ENCODE measurements at regions not wholly inside any gene's neighbourhood (a gene's known extent, or its start where the extent isn't known, plus 50 kb on each side); places are given as distances from the start of the nearest gene placed in this dataset.
"Not testable (repeated sequence)": the region's sequence is repeated elsewhere in the genome, so short reads cannot be mapped to it uniquely, and the experiment has no call there.

DNA sequence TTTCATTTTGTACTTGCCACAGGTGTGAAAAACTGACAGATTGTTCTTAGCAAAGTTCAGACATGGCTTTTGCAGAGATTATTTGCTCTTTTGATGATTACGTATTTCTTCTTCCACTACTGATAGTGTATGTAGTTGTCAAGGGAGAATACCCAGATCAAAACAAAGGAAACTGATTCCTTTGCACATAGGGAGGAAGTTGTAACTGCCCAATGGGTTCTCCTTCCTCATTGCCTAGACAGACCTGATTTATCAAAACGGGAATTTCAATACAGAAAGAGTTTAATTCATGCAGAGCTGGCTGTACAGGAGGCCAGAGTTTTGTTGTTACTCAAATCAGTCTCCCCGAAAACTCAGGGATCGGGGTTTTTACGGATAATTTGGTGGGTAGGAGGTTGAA lies 214.7 kb downstream of the BCAS1 start:
- no peak for DNase-seq

DNA sequence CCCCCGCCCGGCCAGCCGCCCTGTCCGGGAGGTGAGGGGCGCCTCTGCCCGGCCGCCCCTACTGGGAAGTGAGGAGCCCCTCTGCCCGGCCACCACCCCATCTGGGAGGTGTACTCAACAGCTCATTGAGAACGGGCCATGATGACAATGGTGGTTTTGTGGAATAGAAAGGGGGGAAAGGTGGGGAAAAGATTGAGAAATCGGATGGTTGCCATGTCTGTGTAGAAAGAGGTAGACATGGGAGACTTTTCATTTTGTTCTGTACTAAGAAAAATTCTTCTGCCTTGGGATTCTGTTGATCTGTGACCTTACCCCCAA lies 215.8 kb downstream of the BCAS1 start:
- DNase-seq, result not testable (repeated sequence)

DNA sequence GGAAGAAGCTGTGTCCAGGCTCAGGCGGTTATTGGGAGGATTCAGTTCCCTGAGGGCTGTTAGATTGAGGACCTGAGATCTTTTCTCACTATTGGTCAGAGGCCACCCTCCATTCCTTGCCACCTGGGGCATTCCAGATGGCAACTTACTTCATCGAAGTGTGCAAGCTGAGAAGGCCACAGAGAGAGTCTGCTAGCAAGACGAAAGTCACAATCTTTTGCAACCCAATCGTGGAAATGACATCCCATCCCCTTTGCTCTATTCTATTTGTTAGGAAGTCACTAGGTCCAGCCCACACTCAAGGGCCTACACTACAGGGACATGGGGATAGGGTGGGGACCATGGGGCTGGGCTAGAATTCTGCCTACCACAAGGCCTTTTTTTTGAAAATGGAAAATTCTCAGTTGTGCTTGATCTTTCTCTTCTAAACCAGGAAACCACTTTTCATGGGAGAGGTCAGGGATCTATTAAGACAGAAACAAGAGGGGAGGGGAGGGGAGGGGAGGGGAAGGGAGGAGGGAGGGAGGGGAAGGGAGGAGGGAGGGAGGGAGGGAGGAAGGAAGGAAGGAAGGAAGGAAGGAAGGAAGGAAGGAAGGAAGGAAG lies 217.2 kb downstream of the BCAS1 start:
- DNase-seq, result no peak

DNA sequence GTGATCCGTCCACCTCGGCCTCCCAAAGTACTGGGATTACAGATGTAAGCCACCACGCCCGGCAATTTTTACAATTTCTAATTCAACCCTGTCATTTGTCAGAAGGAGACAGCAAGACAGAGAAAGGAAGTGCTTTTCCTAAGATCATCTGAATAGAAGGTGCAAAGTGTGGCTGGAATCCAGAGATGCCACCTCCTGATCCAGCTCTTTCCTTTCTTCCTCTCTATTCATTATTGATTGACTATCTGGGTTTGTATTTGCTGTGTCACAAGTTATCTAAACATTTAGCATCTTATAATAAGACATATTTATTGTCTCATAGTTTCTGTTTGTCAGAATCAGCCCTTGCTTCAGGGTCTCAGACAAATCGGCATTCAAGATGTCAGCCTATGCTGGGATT lies 217.7 kb downstream of the BCAS1 start:
- no peak for DNase-seq

DNA sequence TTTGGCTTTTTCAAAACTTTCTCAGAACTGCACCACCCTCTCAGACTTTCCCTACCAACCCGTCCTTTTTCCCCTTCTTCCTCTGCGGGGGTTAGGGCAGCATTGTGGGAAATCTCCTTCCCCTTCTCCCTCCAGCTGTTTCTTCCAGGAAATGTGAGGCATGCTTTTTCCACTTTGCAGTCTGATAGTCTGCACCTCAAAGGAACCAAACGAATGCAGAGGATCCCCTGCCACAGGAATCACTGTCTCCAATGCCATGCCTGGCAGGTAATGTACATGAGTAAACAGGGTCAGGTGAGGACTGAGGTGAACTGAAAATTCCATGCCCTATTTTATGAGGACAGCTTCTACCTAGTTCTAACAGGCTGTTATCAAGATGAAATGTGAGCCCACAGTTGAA lies 218.4 kb downstream of the BCAS1 start:
- DNase-seq, result no peak

DNA sequence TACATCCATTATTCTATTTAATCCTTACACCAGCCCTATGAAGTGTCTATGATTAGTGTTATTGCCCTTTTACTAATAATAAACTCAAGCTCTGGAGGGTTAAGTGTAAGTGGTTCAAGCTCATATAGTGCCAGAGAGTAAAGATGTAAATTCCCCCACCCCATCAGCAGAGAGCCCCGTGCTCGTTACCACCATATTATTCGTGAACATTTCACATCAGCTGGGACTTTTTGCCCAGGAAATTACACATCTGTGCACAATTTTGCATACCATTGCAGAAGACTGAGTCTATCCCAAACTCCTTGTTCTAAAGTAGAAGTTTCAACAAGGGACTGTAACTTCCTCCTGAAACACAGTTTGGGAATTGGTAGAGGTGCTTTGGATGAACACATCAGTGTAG lies 220.1 kb downstream of the BCAS1 start:
- DNase-seq, result no peak

DNA sequence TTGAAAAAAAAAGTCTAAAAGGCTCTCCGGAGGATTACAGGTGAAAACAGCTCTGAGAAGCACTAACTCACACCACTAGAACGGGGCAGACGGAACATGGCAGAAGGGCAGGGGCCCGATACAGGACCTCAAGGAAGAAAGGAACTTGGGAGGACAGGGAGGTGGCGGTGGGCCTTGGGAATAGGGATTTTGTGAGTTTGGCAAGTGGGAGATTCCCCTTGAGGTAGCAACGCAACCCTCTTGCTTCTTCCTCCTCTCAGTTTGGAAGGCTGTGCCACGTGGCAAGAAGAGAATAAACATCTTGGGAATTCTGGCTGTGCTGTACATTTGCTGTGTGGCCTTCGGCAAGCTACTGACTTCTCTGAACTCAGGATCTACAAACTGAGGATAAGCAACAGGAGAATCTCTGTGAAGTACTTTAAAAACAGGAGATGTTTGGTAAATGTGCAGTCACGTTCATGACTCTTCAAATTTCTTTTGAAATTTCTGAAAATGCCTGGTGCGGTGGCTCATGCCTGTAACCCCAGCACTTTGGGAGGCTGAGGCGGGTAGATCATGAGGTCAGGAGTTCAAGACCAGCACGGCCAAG lies 220.8 kb downstream of the BCAS1 start:
- DNase-seq, result no peak

DNA sequence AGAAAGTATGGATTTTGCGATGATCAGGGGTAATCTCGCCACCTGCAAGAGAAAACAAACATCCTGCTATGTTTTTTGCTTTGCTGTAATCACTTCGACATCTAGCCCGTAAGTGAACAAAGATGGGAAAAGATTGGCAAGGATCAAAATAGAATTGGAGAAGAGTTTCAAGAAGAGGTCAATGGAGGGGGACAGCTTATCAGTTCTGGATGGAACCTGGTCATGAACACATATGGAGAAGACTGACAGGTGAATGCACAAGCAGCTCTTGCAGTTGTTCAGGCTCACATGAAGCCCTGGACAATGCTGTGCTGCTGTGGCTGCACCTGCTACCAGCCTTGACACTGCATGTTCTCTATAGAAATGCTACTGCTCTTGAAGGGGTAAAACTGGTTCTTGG lies 222.1 kb downstream of the BCAS1 start:
- no peak for DNase-seq

DNA sequence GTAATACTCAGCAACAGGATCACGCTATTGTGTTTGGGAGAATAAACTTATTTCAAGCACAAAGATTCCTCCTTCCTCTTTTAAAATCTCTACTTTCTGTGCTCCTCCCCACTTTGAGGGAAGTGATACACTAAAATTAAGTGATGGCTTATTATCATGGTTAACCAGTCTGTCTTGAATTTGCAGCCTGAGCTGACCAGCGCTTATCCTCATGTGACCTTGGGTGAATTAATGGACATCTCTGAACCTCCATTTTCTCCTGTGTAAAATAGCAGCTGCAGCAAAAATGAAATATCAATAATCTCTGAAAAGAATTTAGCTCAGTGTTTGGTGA lies 222.6 kb downstream of the BCAS1 start:
- no peak for DNase-seq

DNA sequence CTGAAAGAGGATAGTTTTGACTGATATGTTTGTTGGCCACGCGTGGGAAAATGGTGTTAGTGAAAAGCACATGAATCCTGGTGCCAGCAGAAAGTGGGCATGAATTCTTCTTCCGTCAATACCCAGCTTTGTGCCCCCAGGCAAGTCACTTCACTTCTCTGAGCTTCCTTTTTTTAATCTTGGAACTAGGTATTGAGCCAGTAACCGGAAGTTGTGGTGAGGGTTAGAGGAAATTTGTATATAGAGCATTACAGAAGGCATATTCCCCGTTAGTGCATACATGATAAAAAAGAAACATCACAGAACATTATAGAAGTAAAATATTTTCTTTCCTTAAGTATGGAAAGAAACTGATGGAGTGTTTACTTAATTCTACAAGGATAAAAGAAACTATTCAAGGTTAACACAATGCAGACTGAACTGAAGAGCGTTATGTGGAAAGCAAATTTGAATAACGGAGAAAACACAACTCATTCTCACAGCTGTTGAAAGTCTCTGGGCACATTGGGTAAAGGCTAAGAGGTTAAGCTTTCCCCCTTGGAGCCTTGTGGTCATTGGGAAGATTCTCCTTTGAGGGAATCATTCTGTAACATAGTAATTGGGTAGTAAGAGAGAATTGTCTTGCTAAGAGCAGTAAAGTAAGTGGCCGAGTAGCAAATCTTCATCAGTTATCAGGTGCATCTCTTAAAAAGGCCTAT lies 223.1 kb downstream of the BCAS1 start:
- no peak for DNase-seq

DNA sequence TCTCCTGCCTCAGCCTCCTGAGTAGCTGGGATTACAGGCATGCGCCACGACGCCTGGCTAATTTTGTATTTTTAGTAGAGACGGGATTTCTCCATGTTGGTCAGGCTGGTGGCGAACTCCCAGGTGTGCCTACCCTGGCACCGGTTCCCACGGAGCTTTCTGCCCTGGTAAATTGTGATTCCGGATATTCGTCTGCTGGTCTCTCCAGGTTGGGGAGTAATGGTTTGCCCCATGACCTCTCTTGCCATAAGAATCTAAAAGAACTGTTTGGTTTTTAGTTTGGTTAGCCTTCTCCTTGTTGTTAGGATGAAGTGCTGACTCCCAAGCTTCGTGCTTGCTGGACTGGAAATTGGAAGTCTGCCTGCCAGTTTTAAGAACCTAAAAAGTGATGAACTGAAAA lies 223.8 kb downstream of the BCAS1 start:
- no peak for DNase-seq

DNA sequence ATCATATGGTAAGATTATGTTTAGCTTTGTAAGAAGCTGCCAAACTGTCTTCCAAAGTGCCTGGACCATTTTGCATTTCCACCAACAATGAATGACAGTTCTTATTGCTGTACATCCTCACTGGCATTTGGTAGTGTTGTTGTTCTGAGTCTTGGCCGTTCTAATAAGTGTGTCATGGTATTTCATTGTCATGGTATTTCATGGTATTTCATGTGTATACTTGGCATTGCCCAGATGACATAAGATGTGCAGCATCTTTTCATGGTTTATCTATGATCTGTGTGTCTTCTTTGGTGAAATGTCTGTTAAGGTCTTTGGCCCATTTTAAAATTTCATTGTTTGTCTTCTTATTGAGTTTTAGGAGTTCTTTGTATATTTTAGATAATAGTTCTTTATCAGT lies 224.4 kb downstream of the BCAS1 start:
- DNase-seq, result no peak

DNA sequence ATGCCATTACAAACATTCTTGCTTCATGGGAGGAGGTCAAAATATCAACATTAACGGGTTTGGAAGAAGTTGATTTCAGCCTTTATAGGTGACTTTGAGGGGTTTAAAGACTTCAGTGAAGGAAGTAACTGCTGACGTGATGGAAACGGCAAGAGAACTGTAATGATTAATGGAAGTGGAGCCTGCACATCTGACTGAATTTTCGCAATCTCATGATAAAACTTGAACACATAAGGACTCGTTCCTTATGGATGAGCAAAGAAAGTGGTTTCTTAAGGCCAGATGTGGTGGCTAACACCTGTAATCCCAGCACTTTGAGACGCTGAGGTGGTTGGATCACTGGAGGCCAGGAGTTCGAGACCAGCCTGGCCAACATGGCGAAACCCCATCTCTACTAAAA lies 226.1 kb downstream of the BCAS1 start:
- DNase-seq, result no peak

DNA sequence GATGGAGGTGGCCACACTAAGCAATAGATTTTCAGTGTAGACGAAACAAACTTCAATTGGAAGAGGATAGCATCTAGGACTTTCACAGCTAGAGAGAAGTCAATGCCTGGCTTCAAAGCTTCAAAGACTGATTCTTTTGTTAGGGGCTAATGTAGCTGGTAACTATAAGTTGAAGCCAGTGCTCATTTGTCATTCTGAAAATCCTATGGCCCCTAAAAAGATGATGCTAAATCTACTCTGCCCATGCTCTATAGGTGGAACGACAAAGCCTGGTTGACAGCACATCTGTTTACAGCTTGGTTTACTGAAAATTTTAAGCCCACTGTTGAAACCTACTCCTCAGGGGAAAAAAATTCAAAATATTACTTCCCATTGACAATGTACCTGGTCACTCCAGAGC lies 226.7 kb downstream of the BCAS1 start:
- DNase-seq, result no peak

DNA sequence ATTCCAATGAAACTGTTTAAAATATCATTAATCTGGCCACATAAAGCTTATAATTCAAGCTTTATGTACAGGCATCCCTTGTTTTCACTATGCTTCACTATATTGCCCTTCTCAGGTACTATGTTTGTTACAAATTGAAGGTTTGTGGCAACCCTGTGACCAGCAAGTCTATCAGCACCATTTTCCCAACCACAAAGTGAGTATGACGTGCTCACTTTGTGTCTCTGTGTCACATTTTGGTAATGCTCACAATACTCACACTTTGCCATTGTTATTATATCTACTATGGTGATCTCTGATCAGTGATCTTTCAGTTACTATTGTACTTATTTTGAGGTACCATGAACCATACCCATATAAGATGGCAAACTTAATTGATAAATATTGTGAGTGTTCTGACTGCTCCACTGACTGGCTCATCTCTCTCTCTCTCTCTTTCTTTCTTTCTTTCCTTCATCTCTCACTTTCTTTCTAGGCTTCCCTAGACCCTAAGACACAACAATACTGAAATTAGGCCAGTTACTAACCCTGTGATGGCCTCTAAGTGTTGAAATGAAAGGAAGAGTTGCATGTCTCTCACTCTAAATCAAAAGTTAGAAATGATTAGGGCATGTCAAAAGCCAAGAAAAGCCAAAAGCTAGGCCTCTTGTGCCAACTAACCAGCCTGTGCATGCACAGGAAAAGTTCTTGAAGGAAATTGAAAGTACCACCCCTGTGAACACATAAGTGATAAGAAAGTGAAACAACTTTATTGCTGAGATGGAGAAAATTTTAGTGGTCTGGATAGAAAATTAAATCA lies 227.9 kb downstream of the BCAS1 start:
- no peak for DNase-seq

DNA sequence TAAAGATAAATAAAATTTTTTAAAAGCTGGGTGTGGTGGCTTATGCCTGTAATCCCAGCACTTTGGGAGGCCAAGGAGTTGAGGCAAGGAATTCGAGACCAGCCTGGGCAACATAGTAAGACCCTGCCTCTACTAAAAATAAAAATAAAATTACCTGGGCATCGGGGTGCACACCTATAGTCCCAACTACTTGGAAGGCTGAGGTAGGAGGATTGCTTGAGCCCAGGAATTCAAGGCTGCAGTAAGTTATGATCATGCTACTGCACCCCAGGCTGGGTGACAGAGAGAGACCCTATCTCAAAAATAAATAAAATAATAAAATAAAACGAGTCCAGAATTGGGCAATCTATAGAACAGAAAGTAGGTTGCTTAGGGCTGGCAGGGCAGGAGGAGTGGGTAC lies 228.7 kb downstream of the BCAS1 start:
- DNase-seq, result no peak

DNA sequence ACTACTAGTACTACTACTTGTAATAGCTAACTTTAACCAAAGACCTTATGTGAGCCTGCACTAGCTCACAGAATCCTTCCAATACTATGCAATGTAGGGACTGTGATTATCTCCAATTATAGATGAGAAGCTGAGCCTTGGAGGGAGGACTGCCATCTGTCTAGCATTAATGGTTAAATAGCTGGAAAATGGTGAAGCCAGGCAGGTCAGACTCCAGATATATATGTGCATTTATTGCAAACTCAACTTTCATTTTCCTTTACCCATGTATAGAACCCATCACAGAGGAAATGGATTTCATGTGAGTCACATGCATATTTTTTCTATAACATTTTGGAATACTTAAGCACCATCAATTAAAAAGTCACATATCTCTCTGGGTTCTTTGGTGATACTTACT lies 229.9 kb downstream of the BCAS1 start:
- DNase-seq, result no peak

DNA sequence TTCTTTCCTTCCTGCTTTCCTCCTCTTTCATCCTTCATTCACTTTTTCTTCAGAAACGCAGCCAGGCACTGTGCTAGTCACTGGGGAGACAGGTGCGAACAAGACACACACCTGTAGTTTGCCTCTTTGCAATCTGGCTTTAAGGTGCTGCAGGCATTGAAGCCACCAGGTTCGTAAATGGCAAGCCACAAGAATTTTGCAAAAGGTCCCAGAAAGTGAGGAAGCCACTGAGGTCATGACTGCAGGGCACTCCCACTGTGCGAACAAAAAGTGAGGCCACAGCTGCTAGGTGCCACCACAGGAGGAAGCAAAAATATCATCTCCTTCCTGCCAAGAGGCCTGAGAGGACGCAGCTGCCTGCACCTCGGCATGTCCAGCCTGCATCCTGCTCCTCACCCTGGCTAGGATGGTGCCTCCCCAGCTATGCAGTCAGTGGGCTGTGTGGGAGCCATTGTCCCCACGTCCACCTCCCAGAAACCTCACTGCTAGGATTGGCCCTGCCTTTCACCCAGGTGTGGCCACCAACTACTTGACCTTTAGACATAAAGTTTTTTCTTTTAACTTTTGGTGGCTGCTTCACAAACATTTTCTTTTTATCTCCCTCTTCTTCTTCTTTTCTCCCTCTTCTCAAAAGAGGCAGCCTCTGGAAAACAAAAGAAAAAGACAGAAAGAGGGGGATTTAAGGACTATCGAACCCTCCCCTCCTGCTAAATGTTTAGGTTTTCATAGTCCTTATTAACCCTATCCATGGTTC lies 230.8 kb downstream of the BCAS1 start:
- DNase-seq, result no peak

DNA sequence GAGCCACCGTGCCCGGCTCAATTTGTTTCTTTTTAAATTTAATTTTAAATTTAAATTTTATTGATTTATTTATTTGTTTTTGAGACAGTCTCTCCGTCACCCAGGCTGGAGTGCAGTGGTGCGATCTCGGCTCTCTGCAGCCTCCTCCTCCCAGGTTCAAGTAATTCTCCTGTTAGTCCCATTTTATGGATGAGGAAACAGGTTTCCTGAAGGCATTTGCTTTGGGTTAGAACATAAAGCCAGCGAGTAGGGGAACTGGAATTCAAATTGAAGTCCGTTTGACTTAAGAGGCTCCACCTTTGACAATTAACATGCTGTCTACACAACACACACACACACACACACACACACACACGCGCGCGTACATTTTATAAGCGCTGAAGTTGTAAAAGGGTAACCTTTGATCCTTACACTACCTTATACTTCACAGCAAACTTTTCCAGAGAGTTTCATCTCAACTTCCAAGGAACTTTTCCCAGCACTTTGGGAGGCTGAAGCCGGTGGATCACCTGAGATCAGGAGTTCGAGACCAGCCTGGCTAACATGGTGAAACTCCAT lies 232.0 kb downstream of the BCAS1 start:
- DNase-seq, result no peak

DNA sequence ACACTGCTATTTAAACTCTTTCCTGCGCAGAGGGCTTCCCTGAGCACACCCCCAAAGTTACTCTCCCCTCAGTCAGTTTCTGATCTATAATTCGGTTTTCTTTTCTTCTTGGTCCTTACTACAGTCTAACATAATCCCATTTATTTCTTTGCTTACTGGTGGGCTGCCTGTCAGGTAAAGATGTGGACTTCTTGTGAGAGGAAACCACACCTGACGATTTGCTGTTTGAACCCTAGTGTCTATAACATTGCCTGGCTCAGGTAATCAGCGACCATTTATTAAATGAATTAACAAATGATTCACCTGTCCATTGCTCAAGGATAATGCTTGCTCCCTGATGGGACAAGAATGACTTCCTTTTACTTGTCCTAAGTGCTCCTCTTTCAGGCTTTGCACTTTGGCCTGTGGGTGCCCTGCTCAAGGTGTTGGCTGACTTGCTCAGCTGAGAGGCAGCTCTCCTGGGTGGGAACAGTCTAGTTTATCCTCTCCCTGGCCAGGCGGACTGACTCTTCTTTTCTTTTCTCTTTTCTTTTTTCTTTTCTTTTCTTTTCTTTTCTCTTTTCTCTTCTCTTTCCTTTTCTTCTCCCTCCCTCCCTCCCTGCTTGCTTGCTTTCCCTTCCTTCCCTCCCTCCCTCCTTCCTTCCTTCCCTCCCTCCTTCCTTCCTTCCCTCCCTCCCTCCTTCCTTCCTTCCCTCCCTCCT lies 233.1 kb downstream of the BCAS1 start:
- no peak for DNase-seq

DNA sequence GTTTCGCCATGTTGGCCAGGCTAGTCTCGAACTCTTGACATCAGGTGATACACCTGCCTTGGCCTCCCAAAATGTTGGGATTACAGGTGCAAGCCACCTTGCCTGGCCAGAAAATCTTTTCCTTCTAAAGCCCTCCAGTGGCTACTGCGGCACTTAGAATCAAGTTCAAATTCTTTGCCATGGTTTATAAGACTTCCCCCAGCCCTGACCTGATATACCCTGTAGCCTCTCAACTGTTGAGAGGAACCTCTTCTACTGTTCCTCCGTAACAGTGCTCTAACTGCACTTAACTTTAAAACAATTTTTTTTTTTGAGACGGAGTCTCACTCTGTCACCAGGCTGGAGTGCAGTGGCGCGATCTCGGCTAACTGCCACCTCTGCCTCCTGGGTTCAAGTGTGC lies 235.6 kb downstream of the BCAS1 start:
- no peak for DNase-seq

DNA sequence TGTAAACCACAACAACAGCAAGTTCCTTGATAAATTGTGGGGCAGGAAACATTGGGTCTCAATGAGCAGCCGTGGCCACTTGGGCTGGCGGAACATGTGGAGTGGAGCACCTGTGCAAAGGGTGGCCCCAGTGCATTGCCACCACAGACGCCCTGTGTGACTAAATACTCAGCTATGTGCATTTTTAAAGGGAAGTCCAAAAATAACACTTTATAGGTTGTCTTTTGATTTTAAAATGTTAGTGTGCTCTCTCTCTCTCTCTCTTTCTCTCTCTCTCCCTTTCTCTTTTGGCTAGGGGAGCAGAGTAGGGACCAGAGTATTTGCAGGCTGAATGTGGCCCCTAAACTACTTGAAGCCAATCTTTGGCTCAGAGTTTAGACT lies 236.3 kb downstream of the BCAS1 start:
- DNase-seq, result no peak
